Stimulated activated CD4-positive, alpha-beta T cell treated with anti-CD3 and anti-CD28 coated beads, Interleukin-2, amount 100 ng/mL, for 24 hours (primary cell): ENCODE measurements at regions not wholly inside any gene's neighbourhood (a gene's known extent, or its start where the extent isn't known, plus 50 kb on each side); places are given as distances from the start of the nearest gene placed in this dataset.
"Not testable (repeated sequence)": the region's sequence is repeated elsewhere in the genome, so short reads cannot be mapped to it uniquely, and the experiment has no call there.

Source experiments
- DNase-seq, 2 donors: peaks; one replicate each; pipeline ENCODE4 v3.0.0-alpha.2; 2020

GRCh38 chr4:126364311-126364911, 1049.7 kb downstream of the FAT4 start:
- DNase-seq, result no peak

GRCh38 chr4:126369076-126369475, 1054.3 kb downstream of the FAT4 start:
- DNase-seq, result no peak

GRCh38 chr4:126372634-126373033, 1057.9 kb downstream of the FAT4 start:
- DNase-seq, result no peak

- no peak for DNase-seq
These were observed 1060.8 kb downstream of the FAT4 start for GRCh38 chr4:126375462-126376054.

GRCh38 chr4:126385954-126386353, 1071.2 kb downstream of the FAT4 start:
- no peak for DNase-seq

GRCh38 chr4:126386512-126386911, 1071.8 kb downstream of the FAT4 start:
- no peak for DNase-seq

- DNase-seq, result no peak
These were observed 1080.9 kb downstream of the FAT4 start for GRCh38 chr4:126395664-126396063.

- no peak for DNase-seq
These were observed 1081.4 kb downstream of the FAT4 start for GRCh38 chr4:126396121-126396520.

- no peak for DNase-seq
These were observed 1081.9 kb downstream of the FAT4 start for GRCh38 chr4:126396703-126397102.

GRCh38 chr4:126404549-126404948, 1089.8 kb downstream of the FAT4 start:
- DNase-seq, result no peak

- DNase-seq, result no peak
These were observed 1090.7 kb downstream of the FAT4 start for GRCh38 chr4:126405369-126405982.

GRCh38 chr4:126409746-126410145, 1095.0 kb downstream of the FAT4 start:
- DNase-seq, result no peak

GRCh38 chr4:126411047-126411446, 1096.3 kb downstream of the FAT4 start:
- DNase-seq, result no peak

- DNase-seq, result not testable (repeated sequence)
These were observed 1097.6 kb downstream of the FAT4 start for GRCh38 chr4:126412310-126412709.

GRCh38 chr4:126414741-126415140, 1100.0 kb downstream of the FAT4 start:
- no peak for DNase-seq

GRCh38 chr4:126419266-126419665, 1104.5 kb downstream of the FAT4 start:
- DNase-seq, result no peak

- no peak for DNase-seq
These were observed 1113.1 kb downstream of the FAT4 start for GRCh38 chr4:126427853-126428252.

- DNase-seq, result no peak
These were observed 1116.3 kb downstream of the FAT4 start for GRCh38 chr4:126431049-126431448.

- DNase-seq, result no peak
These were observed 1120.7 kb downstream of the FAT4 start for GRCh38 chr4:126435491-126435890.

- DNase-seq, result no peak
These were observed 1125.5 kb downstream of the FAT4 start for GRCh38 chr4:126440297-126440696.

GRCh38 chr4:126441173-126442035, 1126.6 kb downstream of the FAT4 start:
- DNase-seq, result no peak

GRCh38 chr4:126445596-126445995, 1130.8 kb downstream of the FAT4 start:
- no peak for DNase-seq

- DNase-seq, result no peak
These were observed 1132.2 kb downstream of the FAT4 start for GRCh38 chr4:126446917-126447316.
